Naive thymus-derived CD8-positive, alpha-beta T cell (primary cell): ENCODE measurements at regions not wholly inside any gene's neighbourhood (a gene's known extent, or its start where the extent isn't known, plus 50 kb on each side); places are given as distances from the start of the nearest gene placed in this dataset.

Experiments
- ATAC-seq, 2 donors: fragments of 150-1000 bp; cut with Tn5 transposase in 1 of 2; sonication (Bioruptor Pico), chemical (Tn5 transposase) in 1 of 2; 1 replicate in 1 of 2; 2 replicates in 1 of 2; pipeline ENCODE4 v1.10.0; 2021; ENCODE audit warnings: mild to moderate bottlenecking in 2 of 2, moderate library complexity in 2 of 2
- POLR2A ChIA-PET: fragments of 350-600 bp; sonication (Branson Sonifier 250); formaldehyde crosslinking; loops from one replicate; lab custom pipeline; 2021; ENCODE audit warnings: antibody characterized with exemption; lab: Charles Lee
- DNase-seq, 10 donors: peaks; one replicate each; pipeline versions ENCODE4 v3.0.0 to v3.0.0-alpha.2; 2020 to 2022
- H3K27ac Mint-ChIP-seq, 10 donors: one replicate each; pipeline ENCODE4 v1.8.0; 2020 to 2022; ENCODE audit warnings: mild to moderate bottlenecking in 10 of 10, mixed read lengths in 10 of 10, moderate library complexity in 4 of 10, inconsistent platforms in 1 of 10
- H3K27me3 Mint-ChIP-seq, 5 donors: one replicate each; pipeline ENCODE4 v1.8.0; 2021 to 2022; ENCODE audit warnings: mixed read lengths in 5 of 5
- H3K36me3 Mint-ChIP-seq, 3 donors: one replicate each; pipeline ENCODE4 v1.8.0; 2020 to 2022; ENCODE audit warnings: mixed read lengths in 3 of 3, mild to moderate bottlenecking in 2 of 3, inconsistent platforms in 1 of 3
- H3K4me1 Mint-ChIP-seq, 4 donors: one replicate each; pipeline ENCODE4 v1.8.0; 2021 to 2022; ENCODE audit warnings: mixed read lengths in 4 of 4
- H3K4me3 Mint-ChIP-seq, 10 donors: one replicate each; pipeline ENCODE4 v1.8.0; 2020 to 2022; ENCODE audit warnings: mild to moderate bottlenecking in 10 of 10, mixed read lengths in 10 of 10, moderate library complexity in 6 of 10, inconsistent platforms in 1 of 10
- H3K9me3 Mint-ChIP-seq, 9 donors: one replicate each; pipeline ENCODE4 v1.8.0; 2020 to 2022; ENCODE audit warnings: mixed read lengths in 9 of 9, mild to moderate bottlenecking in 3 of 9, inconsistent platforms in 1 of 9, moderate library complexity in 1 of 9

GRCh38 chr20:6855796-6856195 is 88.3 kb downstream of the BMP2 start:
- DNase-seq (no peak), ATAC-seq (no peak)
- Mint-ChIP-seq H3K27ac (no peak overlapping the region), H3K36me3 (no peaks in the 10 kb centered on the region), H3K4me3 (no peak overlapping the region), H3K4me1 (no peaks in the 10 kb centered on the region), H3K27me3 (peaks cover 0 to 3% (median 1%) of the 10 kb centered on the region in 5 donors), H3K9me3 (peaks cover 0 to 2% (median 0%) of the 10 kb centered on the region in 9 donors)
- POLR2A ChIA-PET, result no interaction called here

GRCh38 chr20:6857927-6858326 is 90.4 kb downstream of the BMP2 start:
- no peaks in the 10 kb centered on the region for H3K4me1 Mint-ChIP-seq
- ATAC-seq (no peak), DNase-seq (no peak)
- no peaks in the 10 kb centered on the region for H3K9me3 Mint-ChIP-seq
- POLR2A ChIA-PET, result no interaction called here
- H3K4me3 Mint-ChIP-seq, result no peak overlapping the region
- H3K27me3 Mint-ChIP-seq, result peaks cover 0 to 5% (median 2%) of the 10 kb centered on the region in 5 donors
- H3K36me3 Mint-ChIP-seq, result no peaks in the 10 kb centered on the region
- no peak overlapping the region for H3K27ac Mint-ChIP-seq

GRCh38 chr20:6863355-6863754 is 95.9 kb downstream of the BMP2 start:
- Mint-ChIP-seq H3K36me3 (no peaks in the 10 kb centered on the region), H3K27ac (no peak overlapping the region), H3K9me3 (peaks cover 0 to 7% (median 0%) of the 10 kb centered on the region in 9 donors), H3K4me3 (no peak overlapping the region), H3K27me3 (peaks cover 0 to 8% (median 2%) of the 10 kb centered on the region in 5 donors), H3K4me1 (no peaks in the 10 kb centered on the region)
- no peak for DNase-seq
- no peak for ATAC-seq
- POLR2A ChIA-PET, result no interaction called here

- no peak for DNase-seq
Observed at GRCh38 chr20:6863798-6864201, 96.3 kb downstream of the BMP2 start.

GRCh38 chr20:6864740-6865139 is 97.3 kb downstream of the BMP2 start:
- peaks cover 0 to 7% (median 0%) of the 10 kb centered on the region in 9 donors for H3K9me3 Mint-ChIP-seq
- peaks cover 0 to 12% (median 2%) of the 10 kb centered on the region in 5 donors for H3K27me3 Mint-ChIP-seq
- H3K4me3 Mint-ChIP-seq, result no peak overlapping the region
- ATAC-seq (no peak), DNase-seq (no peak)
- no peaks in the 10 kb centered on the region for H3K4me1 Mint-ChIP-seq
- POLR2A ChIA-PET, result no interaction called here
- no peaks in the 10 kb centered on the region for H3K36me3 Mint-ChIP-seq
- H3K27ac Mint-ChIP-seq, result no peak overlapping the region

More at GRCh38 chr20:6863798-6864201, 96.3 kb downstream of the BMP2 start:
- peaks cover 0 to 7% (median 0%) of the 10 kb centered on the region in 9 donors for H3K9me3 Mint-ChIP-seq
- H3K4me1 Mint-ChIP-seq, result no peaks in the 10 kb centered on the region
- peaks cover 0 to 8% (median 2%) of the 10 kb centered on the region in 5 donors for H3K27me3 Mint-ChIP-seq
- no peaks in the 10 kb centered on the region for H3K36me3 Mint-ChIP-seq
- ATAC-seq, result no peak
- POLR2A ChIA-PET, result no interaction called here
- no peak overlapping the region for H3K27ac Mint-ChIP-seq
- no peak overlapping the region for H3K4me3 Mint-ChIP-seq

GRCh38 chr20:6866741-6867140 is 99.3 kb downstream of the BMP2 start:
- DNase-seq, result no peak
- POLR2A ChIA-PET, result no interaction called here
- no peak for ATAC-seq
- Mint-ChIP-seq H3K27ac (peak overlapping the region in 1 of 10 donors; percentile 7), H3K9me3 (peaks cover 0 to 7% (median 0%) of the 10 kb centered on the region in 9 donors), H3K27me3 (peaks cover 0 to 13% (median 3%) of the 10 kb centered on the region in 5 donors), H3K36me3 (no peaks in the 10 kb centered on the region), H3K4me1 (no peaks in the 10 kb centered on the region), H3K4me3 (no peak overlapping the region)

- Mint-ChIP-seq H3K9me3 (peaks cover 0 to 7% (median 0%) of the 10 kb centered on the region in 9 donors), H3K4me1 (no peaks in the 10 kb centered on the region), H3K4me3 (no peak overlapping the region), H3K27ac (no peak overlapping the region), H3K36me3 (no peaks in the 10 kb centered on the region), H3K27me3 (peaks cover 0 to 13% (median 2%) of the 10 kb centered on the region in 5 donors)
- no peak for ATAC-seq
- POLR2A ChIA-PET, result no interaction called here
- no peak for DNase-seq
Observed at GRCh38 chr20:6868861-6869260, 101.4 kb downstream of the BMP2 start.

GRCh38 chr20:6870559-6870958 is 103.1 kb downstream of the BMP2 start:
- Mint-ChIP-seq H3K36me3 (no peaks in the 10 kb centered on the region), H3K4me1 (no peaks in the 10 kb centered on the region), H3K27ac (no peak overlapping the region), H3K27me3 (peaks cover 0 to 13% (median 2%) of the 10 kb centered on the region in 5 donors), H3K4me3 (no peak overlapping the region), H3K9me3 (peaks cover 0 to 7% (median 0%) of the 10 kb centered on the region in 9 donors)
- POLR2A ChIA-PET, result no interaction called here
- ATAC-seq (no peak), DNase-seq (no peak)

- POLR2A ChIA-PET, result no interaction called here
- no peak overlapping the region for H3K27ac Mint-ChIP-seq
- peaks cover 0 to 4% (median 0%) of the 10 kb centered on the region in 9 donors for H3K9me3 Mint-ChIP-seq
- no peaks in the 10 kb centered on the region for H3K4me1 Mint-ChIP-seq
- peaks cover 0 to 3% (median 0%) of the 10 kb centered on the region in 5 donors for H3K27me3 Mint-ChIP-seq
- no peak for DNase-seq
- no peak for ATAC-seq
- H3K36me3 Mint-ChIP-seq, result no peaks in the 10 kb centered on the region
- no peak overlapping the region for H3K4me3 Mint-ChIP-seq
Observed at GRCh38 chr20:6877633-6878032, 110.1 kb downstream of the BMP2 start.

GRCh38 chr20:6882561-6883291 is 115.2 kb downstream of the BMP2 start:
- DNase-seq (no peak), ATAC-seq (no peak)
- Mint-ChIP-seq H3K27ac (no peak overlapping the region), H3K4me1 (no peaks in the 10 kb centered on the region), H3K9me3 (peaks cover 0 to 13% (median 4%) of the 10 kb centered on the region in 9 donors), H3K27me3 (no peaks in the 10 kb centered on the region), H3K36me3 (no peaks in the 10 kb centered on the region), H3K4me3 (no peak overlapping the region)
- POLR2A ChIA-PET, result no interaction called here

- H3K4me1 Mint-ChIP-seq, result no peaks in the 10 kb centered on the region
- no peak overlapping the region for H3K27ac Mint-ChIP-seq
- POLR2A ChIA-PET, result no interaction called here
- H3K4me3 Mint-ChIP-seq, result no peak overlapping the region
- no peaks in the 10 kb centered on the region for H3K36me3 Mint-ChIP-seq
- peaks cover 0 to 13% (median 4%) of the 10 kb centered on the region in 9 donors for H3K9me3 Mint-ChIP-seq
- DNase-seq, result no peak
- H3K27me3 Mint-ChIP-seq, result no peaks in the 10 kb centered on the region
- no peak for ATAC-seq
Observed at GRCh38 chr20:6884114-6884513, 116.6 kb downstream of the BMP2 start.

GRCh38 chr20:6886065-6886729 is 118.7 kb downstream of the BMP2 start:
- DNase-seq, result no peak
- Mint-ChIP-seq H3K4me1 (no peaks in the 10 kb centered on the region), H3K27ac (no peak overlapping the region), H3K4me3 (no peak overlapping the region), H3K9me3 (peaks cover 0 to 13% (median 4%) of the 10 kb centered on the region in 9 donors), H3K36me3 (no peaks in the 10 kb centered on the region), H3K27me3 (peaks cover 0 to under 1% (median 0%) of the 10 kb centered on the region in 5 donors)
- POLR2A ChIA-PET, result no interaction called here
- ATAC-seq, result no peak

GRCh38 chr20:6887966-6888365 is 120.5 kb downstream of the BMP2 start:
- no peak overlapping the region for H3K4me3 Mint-ChIP-seq
- no peaks in the 10 kb centered on the region for H3K4me1 Mint-ChIP-seq
- no peak for DNase-seq
- H3K36me3 Mint-ChIP-seq, result no peaks in the 10 kb centered on the region
- H3K27me3 Mint-ChIP-seq, result peaks cover 0 to 4% (median 0%) of the 10 kb centered on the region in 5 donors
- no peak overlapping the region for H3K27ac Mint-ChIP-seq
- peaks cover 0 to 28% (median 4%) of the 10 kb centered on the region in 9 donors for H3K9me3 Mint-ChIP-seq
- ATAC-seq, result no peak
- POLR2A ChIA-PET, result no interaction called here
